K562 (cell line): ENCODE measurements at regions not wholly inside any gene's neighbourhood (a gene's known extent, or its start where the extent isn't known, plus 50 kb on each side); places are given as distances from the start of the nearest gene placed in this dataset.

Experiments used
- ATAC-seq: fragments of 200-7000 bp; cut with Tn5 transposase; 3 replicates; pipeline ENCODE4 v1.9.1; 2020; ENCODE audit warnings: moderate library complexity
- BruUV-seq: library from RNA; stranded (reverse); fragments of 400-500 nt; replicated peaks from 2 replicates; lab custom pipeline; 2021; lab: Mats Ljungman, UMichigan
- CTCF ChIA-PET: fragments of 300-600 bp; formaldehyde crosslinking; extraction: SDS; loops from one replicate; lab custom pipeline; 2021; ENCODE audit warnings: low intra/inter-chr PET ratio; lab: Yijun Ruan, JAX
- POLR2A ChIA-PET: fragments of 300-600, 350-650 bp; sonication (Branson Sonifier 250); formaldehyde crosslinking; extraction: SDS; loops from one replicate; lab custom pipeline; 2021; ENCODE audit warnings: antibody characterized with exemption, inconsistent platforms; lab: Yijun Ruan, JAX
- DNase-seq, 4 experiments: peaks; one replicate each; pipeline versions ENCODE4 v3.0.0 to v3.0.0-alpha.2; 2011 to 2018; ENCODE audit warnings: low spot score in 3 of 4, mixed read lengths in 3 of 4; ENCODE audit errors: extremely low read depth in 1 of 4
- FAIRE-seq: peaks from 2 replicates; lab custom pipeline; 2011; peaks lifted over from hg19 to GRCh38; lab: Jason Lieb, UNC
- H2AFZ ChIP-seq: 2 replicates; pipeline ENCODE4 v1.6.0; 2011; ENCODE audit warnings: low read depth, low read length, control low read depth, inconsistent platforms
- H3K27ac ChIP-seq: fragments of 200-600 bp; 3 replicates; pipeline ENCODE4 v1.8.0; 2011; ENCODE audit warnings: low read depth, mild to moderate bottlenecking, control low read depth, inconsistent platforms, low read length, moderate library complexity, mixed read lengths; ENCODE audit errors: extremely low read depth
- H3K27me3 ChIP-seq, 2 experiments: fragments of 300-600 bp in 1 of 2; 2 replicates in 1 of 2; 3 replicates in 1 of 2; pipeline versions ENCODE4 v1.6.0 to v1.8.0; 2011; ENCODE audit warnings: inconsistent platforms in 2 of 2, low read length in 2 of 2, mild to moderate bottlenecking in 1 of 2, mixed read lengths in 1 of 2, moderate library complexity in 1 of 2; ENCODE audit not compliant: control insufficient read depth in 2 of 2, insufficient read depth in 2 of 2
- H3K36me3 ChIP-seq: fragments of 300-600 bp; 3 replicates; pipeline ENCODE4 v1.8.0; 2011; ENCODE audit warnings: mild to moderate bottlenecking, low read length, inconsistent platforms; ENCODE audit not compliant: control insufficient read depth, insufficient read depth
- H3K4me1 ChIP-seq, 2 experiments: fragments of 200-600 bp in 1 of 2; replicated peaks in 1 of 2; 2 replicates in 1 of 2; 3 replicates in 1 of 2; pipeline versions ENCODE4 v1.5.1 to v1.8.0; 2011; ENCODE audit warnings: inconsistent platforms in 2 of 2, low read length in 2 of 2, mild to moderate bottlenecking in 1 of 2, mixed read lengths in 1 of 2, moderate library complexity in 1 of 2; ENCODE audit not compliant: control insufficient read depth in 2 of 2, insufficient read depth in 2 of 2
- H3K4me2 ChIP-seq: 2 replicates; pipeline ENCODE4 v1.6.1; 2011; ENCODE audit warnings: low read length, control low read depth, inconsistent platforms, mixed read lengths; ENCODE audit not compliant: insufficient read depth
- H3K4me3 ChIP-seq: fragments of 200-600 bp; sonication (generic), shearing (Covaris generic); 2 replicates; pipeline ENCODE4 v1.5.1; 2016; ENCODE audit warnings: control low read depth, inconsistent platforms
- H3K79me2 ChIP-seq: fragments of 200-600 bp; 3 replicates; pipeline ENCODE4 v1.8.0; 2011; ENCODE audit warnings: low read length, inconsistent platforms; ENCODE audit not compliant: control insufficient read depth, insufficient read depth
- H3K9ac ChIP-seq, 2 experiments: 2 replicates each; pipeline versions ENCODE4 v1.6.0 to v1.6.1; 2011; ENCODE audit warnings: low read depth in 2 of 2, low read length in 2 of 2, control low read depth in 1 of 2, inconsistent platforms in 1 of 2, mild to moderate bottlenecking in 1 of 2, mixed read lengths in 1 of 2; ENCODE audit not compliant: insufficient read depth in 1 of 2
- H3K9me1 ChIP-seq: one replicate; pipeline ENCODE4 v1.6.0; 2011; ENCODE audit warnings: inconsistent platforms, mild to moderate bottlenecking, low read length, moderate library complexity; ENCODE audit not compliant: control insufficient read depth, insufficient read depth
- H3K9me3 ChIP-seq: replicated peaks from 2 replicates; pipeline ENCODE4 v1.5.1; 2011; ENCODE audit warnings: low read depth, low read length, inconsistent platforms; ENCODE audit not compliant: control insufficient read depth, insufficient read depth
- H4K20me1 ChIP-seq: replicated peaks from 2 replicates; pipeline ENCODE4 v1.6.1; 2011; ENCODE audit warnings: low read length, inconsistent platforms, mixed read lengths; ENCODE audit not compliant: control insufficient read depth, insufficient read depth
- CCNT2 ChIP-seq: IDR thresholded peaks from 2 replicates; pipeline ENCODE4 v1.6.1; 2011; ENCODE audit warnings: borderline replicate concordance, low read depth, mild to moderate bottlenecking, moderate library complexity, mixed read lengths, low read length; ENCODE audit not compliant: insufficient read length; ENCODE audit errors: extremely low read depth
- CREB3 ChIP-seq: fragments of 450-650 bp; conservative IDR thresholded peaks from 2 replicates; pipeline ENCODE4 v1.6.1; 2016; ENCODE audit warnings: missing genetic modification characterization, low read depth, mild to moderate bottlenecking, missing compliant biosample characterization, moderate library complexity
- GATA2 ChIP-seq: sonication (generic); formaldehyde crosslinking; IDR thresholded peaks from 2 replicates; pipeline ENCODE4 v1.4.0; 2020; ENCODE audit warnings: mild to moderate bottlenecking, missing genetic modification reagents
- JUND ChIP-seq, 2 experiments: IDR thresholded peaks; 2 replicates in 1 of 2; 3 replicates in 1 of 2; pipeline ENCODE4 v1.6.1; 2011; ENCODE audit warnings: borderline replicate concordance in 2 of 2, low read depth in 2 of 2, low read length in 2 of 2, improper control_type of control experiment in 1 of 2, missing biosample characterization in 1 of 2, missing genetic modification characterization in 1 of 2, missing genetic modification reagents in 1 of 2
- KDM1A ChIP-seq, 2 experiments: fragments of 450-650 bp; IDR thresholded peaks; 2 replicates each; pipeline ENCODE4 v1.6.1; 2016; ENCODE audit warnings: mild to moderate bottlenecking in 2 of 2
- KLF1 ChIP-seq: fragments of 450-650 bp; IDR thresholded peaks from 2 replicates; pipeline ENCODE4 v1.6.1; 2016; ENCODE audit warnings: missing genetic modification characterization, missing compliant biosample characterization
- PRPF4 ChIP-seq: fragments of 200-400 bp; formaldehyde crosslinking; IDR thresholded peaks from one replicate; pipeline ENCODE4 v1.6.1; 2017; ENCODE audit warnings: low read length, low read depth, mild to moderate bottlenecking; ENCODE audit not compliant: insufficient read depth, poor library complexity, severe bottlenecking
- PYGO2 ChIP-seq: fragments of 450-650 bp; IDR thresholded peaks from 2 replicates; pipeline ENCODE4 v1.6.1; 2016; ENCODE audit warnings: mild to moderate bottlenecking, missing genetic modification characterization, moderate library complexity, missing compliant biosample characterization
- TOE1 ChIP-seq, 2 experiments: fragments of 450-650 bp in 1 of 2; sonication (generic) in 1 of 2; formaldehyde crosslinking in 1 of 2; IDR thresholded peaks; 2 replicates each; pipeline versions ENCODE4 v1.7.1 to v1.8.0; 2016 to 2022; ENCODE audit warnings: borderline replicate concordance in 2 of 2, mild to moderate bottlenecking in 2 of 2, antibody characterized with exemption in 1 of 2, inconsistent platforms in 1 of 2, low read depth in 1 of 2, missing genetic modification reagents in 1 of 2, moderate library complexity in 1 of 2
- ZNF316 ChIP-seq: fragments of 450-650 bp; IDR thresholded peaks from 2 replicates; pipeline ENCODE4 v1.6.1; 2016
- ZNF408 ChIP-seq: fragments of 250-450 bp; sonication (Bioruptor Pico); IDR thresholded peaks from 2 replicates; pipeline ENCODE4 v1.4.0; 2020; ENCODE audit warnings: low read depth, mild to moderate bottlenecking, moderate library complexity
- ZNF77 ChIP-seq: fragments of 250-450 bp; sonication (Bioruptor Pico); IDR thresholded peaks from 2 replicates; pipeline ENCODE4 v1.5.0; 2020
- WGBS: fragments of 100-300 bp; shearing (Covaris generic); methylation state at CpG from one replicate; pipeline ENCODE4 v1.1.6; 2016; ENCODE audit warnings: low coverage, mixed read lengths; ENCODE audit not compliant: insufficient coverage; ENCODE audit errors: missing lambda C conversion rate; 5-methylcytosine and 5-hydroxymethylcytosine counted together
- in situ Hi-C: fragments of 300-500 bp; cut with MboI; formaldehyde crosslinking; loops from 4 replicates; pipeline ENCODE4 v1.15.0; 2018; ENCODE audit warnings: inconsistent platforms, mixed read lengths
- intact Hi-C: fragments of 100-400 bp; cut with micrococcal nuclease; formaldehyde crosslinking; loops from 2 replicates; pipeline ENCODE4 v1.14.2; 2022

GRCh38 chr12:39499296-39499695, 56.4 kb upstream of the KIF21A start:
- ChIA-PET POLR2A (no interaction called here), CTCF (no interaction called here)
- Histone ChIP-seq H3K4me2 (no peak overlapping the region), H3K36me3 (no peaks in the 10 kb centered on the region), H3K27ac (no peak overlapping the region), H3K4me3 (no peak overlapping the region), H4K20me1 (no peaks in the 10 kb centered on the region), H3K4me1 (peaks cover 0 to 5% of the 10 kb centered on the region in 2 experiments; a peak in 1 of 5 replicates), H3K9me3 (no peaks in the 10 kb centered on the region), H2AFZ (peak overlapping the region; percentile 66; the same call in 1 of the 2 replicates), H3K79me2 (no peaks in the 10 kb centered on the region), H3K27me3 (no peaks in the 10 kb centered on the region), H3K9ac (no peak overlapping the region), H3K9me1 (no peaks in the 10 kb centered on the region)
- in situ Hi-C loops (no loop called here), intact Hi-C loops (no loop called here)
- WGBS: 0% methylated on average over 2 of the region's 2 CpGs
- DNase-seq: peak in 1 of 4 experiments; percentile 62
- peak; percentile 68 for ATAC-seq
- no peak for FAIRE-seq
- no TSS peak for BruUV-seq
- TF ChIP-seq CREB3 (no peak), TOE1 (IDR thresholded peaks at IDR 0.05; ENCODE audit: borderline replicate concordance) (no peak), TOE1 (CRISPR knock-in tag; IDR thresholded peaks at IDR 0.05; ENCODE audit: borderline replicate concordance, low read depth) (no peak), PYGO2 (tag) (no peak), KDM1A (IDR thresholded peaks at IDR 0.05) (peak; percentile 62 to 67), PRPF4 (no peak), ZNF316 (no peak), ZNF408 (CRISPR knock-in tag) (no peak), JUND (IDR thresholded peaks at IDR 0.05; ENCODE audit: borderline replicate concordance, low read depth, low read length) (peak; percentile 15; the same call in 1 of the 2 replicates), JUND (tag; IDR thresholded peaks at IDR 0.05; ENCODE audit: borderline replicate concordance, low read depth, low read length) (peak; percentile 60; the same call in 2 of the 3 replicates), CCNT2 (peak; percentile 31), KLF1 (no peak), GATA2 (CRISPR knock-in tag) (peak; percentile 38; the same call in 1 of the 2 replicates), ZNF77 (CRISPR knock-in tag) (no peak)
